TTC549 (cell line): ENCODE measurements at regions not wholly inside any gene's neighbourhood (a gene's known extent, or its start where the extent isn't known, plus 50 kb on each side); places are given as distances from the start of the nearest gene placed in this dataset.
"Not testable (repeated sequence)": the region's sequence is repeated elsewhere in the genome, so short reads cannot be mapped to it uniquely, and the experiment has no call there.

ENCODE experiments used
- FAIRE-seq: peaks from 2 replicates; lab custom pipeline; 2012; peaks lifted over from hg19 to GRCh38; lab: Jason Lieb, UNC

DNA sequence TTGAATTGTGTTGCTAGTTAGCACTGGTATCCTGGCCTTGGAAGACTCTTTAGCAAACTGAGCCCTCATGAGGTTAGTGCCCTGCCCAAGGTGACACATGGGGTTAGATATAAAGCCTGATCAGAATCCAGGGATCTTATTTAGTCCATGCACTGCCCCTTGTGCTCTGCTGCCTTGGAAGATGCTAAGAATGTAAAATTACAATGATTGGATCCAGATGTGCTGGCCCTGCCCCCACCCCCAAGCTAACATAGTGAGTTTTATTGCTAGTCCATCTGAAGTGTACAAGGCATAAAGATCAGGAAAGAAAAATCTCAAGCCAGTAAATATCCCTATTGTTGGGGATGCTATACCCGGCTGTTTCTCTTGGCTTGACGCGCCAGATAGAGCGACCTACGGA lies 248.1 kb upstream of the C2CD4B start:
- FAIRE-seq, result no peak

- no peak for FAIRE-seq
Observed at GRCh38 chr15:62413786-62414185, 248.7 kb upstream of the C2CD4B start.

DNA sequence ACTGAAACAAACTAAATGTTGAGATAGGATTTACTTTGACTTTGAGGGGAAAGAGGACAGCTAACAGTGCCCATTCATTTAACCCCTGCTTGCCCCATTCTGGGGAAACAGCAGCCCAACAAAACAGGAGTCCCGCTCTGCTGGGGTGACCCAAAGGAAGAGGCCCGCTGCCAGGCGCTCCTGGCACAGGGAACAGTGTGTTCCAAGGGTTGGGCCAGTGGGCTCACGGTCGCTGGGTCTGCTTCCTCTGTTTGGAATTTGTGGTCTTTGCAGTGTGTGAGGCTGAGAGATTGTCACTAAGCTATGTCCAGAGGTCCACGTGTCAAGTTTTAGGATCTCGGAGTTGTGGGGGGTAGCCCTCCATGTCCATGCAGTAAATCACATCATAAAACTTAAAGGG lies 250.4 kb upstream of the C2CD4B start:
- FAIRE-seq, result no peak

DNA sequence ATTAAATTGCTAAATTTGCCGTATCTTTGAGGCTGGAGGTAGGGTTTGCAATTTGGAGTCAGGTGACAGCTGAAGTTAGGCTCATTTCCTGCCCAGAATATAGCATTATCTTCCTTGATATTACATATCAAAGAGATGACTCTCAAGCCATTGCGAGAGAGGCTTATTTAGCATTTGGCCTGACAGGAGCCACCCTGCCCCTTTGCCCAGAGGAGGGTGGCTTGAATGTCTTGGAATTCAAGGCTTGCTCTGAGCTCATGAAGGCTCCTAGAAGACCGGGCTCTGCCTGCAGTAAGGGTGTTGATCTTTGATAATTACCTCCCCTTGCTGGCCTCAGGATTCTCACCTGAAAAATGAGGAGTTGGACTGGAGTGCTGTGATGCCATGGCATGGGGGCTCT lies 251.4 kb upstream of the C2CD4B start:
- FAIRE-seq, result no peak

DNA sequence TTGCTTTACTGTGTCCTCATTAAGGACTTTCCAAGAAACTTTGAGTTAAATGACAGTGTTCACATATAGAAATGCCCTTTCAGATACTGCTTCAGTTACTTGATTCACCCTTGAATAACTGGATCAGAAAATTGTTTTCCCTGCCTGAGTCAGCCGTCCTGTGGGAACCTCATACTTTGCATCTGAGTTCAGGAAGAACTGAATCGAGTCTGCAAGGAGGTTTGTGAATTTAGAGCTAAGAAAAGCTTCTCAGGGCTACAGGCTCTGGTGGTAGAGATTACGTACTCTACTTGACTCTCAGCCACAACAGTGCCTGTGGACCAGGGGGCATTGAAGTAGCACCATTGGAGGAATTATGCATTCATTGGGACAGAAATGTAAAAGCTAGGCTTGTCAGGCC lies 252.4 kb upstream of the C2CD4B start:
- no peak for FAIRE-seq

- FAIRE-seq, result not testable (repeated sequence)
Observed at GRCh38 chr15:62418496-62418895, 253.4 kb upstream of the C2CD4B start.

GRCh38 chr15:62419192-62419591 lies 254.1 kb upstream of the C2CD4B start:
- no peak for FAIRE-seq

- FAIRE-seq, result not testable (repeated sequence)
Observed at GRCh38 chr15:62420371-62420770, 255.3 kb upstream of the C2CD4B start.

DNA sequence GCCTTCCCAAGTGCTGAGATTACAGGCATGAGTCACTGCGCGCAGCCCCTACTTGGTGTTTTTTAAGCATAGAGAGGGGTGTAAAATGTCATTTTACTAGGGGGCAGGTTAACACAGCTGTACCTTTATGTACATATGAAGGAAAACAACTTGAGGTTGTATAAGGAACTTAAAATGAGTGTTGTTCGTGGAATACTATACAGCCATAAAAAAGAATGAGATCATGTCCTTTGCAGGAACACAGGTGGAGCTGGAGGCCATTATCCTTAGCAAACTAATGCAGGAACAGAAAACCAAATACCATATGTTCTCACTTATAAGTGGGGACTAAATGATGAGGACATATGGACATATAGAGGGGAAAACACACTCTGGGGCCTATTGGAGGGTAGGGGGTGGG lies 256.2 kb upstream of the C2CD4B start:
- no peak for FAIRE-seq

- FAIRE-seq, result no peak
Observed at GRCh38 chr15:62426387-62426956, 261.4 kb upstream of the C2CD4B start.

DNA sequence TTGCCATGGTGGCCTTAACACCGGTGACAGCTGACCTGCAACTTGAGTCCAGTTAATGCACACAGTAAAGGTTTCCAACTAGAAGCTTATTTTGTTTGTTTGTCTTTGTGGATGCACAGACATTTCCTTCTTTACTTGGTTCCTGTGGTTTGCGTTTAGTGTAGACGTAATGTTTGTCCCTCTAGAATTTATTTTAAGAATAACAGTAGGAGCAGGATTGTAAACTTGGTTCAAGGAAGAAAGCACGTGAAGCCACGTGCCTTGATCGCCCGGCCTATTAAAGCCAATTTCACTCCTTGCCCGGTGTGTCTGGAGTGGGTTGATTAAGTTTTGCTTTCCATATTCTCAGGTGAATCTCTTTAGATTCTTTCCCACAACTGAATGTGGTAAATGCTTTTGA lies 263.2 kb upstream of the C2CD4B start:
- FAIRE-seq, result no peak

GRCh38 chr15:62428851-62429598 lies 263.9 kb upstream of the C2CD4B start:
- FAIRE-seq, result no peak

DNA sequence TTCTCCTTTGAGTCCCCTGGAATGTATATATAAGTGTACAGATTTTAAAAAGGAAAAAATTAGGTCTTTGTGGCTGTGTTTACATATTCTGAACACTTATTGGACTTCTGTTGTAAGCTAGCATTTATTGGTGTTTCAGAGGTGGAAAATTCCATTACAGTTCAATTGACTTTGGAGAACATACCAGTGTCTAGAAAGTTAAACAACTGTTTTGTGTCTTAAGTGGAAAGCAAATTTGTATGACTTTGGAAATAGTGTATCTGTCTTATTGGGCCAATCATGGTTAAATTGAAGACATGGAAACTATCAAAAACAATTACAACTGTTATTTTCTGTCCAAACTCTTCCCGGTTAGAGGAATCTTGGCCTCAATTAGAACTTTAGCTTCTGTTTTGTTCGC lies 265.0 kb upstream of the C2CD4B start:
- no peak for FAIRE-seq

DNA sequence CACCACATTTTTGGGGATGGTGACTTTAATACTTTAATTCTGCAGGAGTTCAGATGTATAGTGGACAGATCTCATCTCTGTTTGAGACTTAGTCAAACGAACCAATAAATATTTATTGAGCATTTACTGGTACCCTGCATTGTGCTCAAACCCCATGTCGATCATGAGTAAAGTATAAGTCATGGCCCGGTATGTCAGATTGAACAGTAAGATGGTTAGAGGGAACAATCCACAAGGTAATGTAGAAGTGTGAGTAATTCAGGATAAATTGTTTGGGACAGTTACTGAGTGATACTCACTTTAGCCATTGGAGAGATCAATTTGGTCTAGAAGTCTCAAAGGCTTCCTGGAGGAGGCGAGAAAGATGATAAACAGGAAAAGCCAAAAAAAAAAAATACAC lies 265.5 kb upstream of the C2CD4B start:
- FAIRE-seq, result no peak

DNA sequence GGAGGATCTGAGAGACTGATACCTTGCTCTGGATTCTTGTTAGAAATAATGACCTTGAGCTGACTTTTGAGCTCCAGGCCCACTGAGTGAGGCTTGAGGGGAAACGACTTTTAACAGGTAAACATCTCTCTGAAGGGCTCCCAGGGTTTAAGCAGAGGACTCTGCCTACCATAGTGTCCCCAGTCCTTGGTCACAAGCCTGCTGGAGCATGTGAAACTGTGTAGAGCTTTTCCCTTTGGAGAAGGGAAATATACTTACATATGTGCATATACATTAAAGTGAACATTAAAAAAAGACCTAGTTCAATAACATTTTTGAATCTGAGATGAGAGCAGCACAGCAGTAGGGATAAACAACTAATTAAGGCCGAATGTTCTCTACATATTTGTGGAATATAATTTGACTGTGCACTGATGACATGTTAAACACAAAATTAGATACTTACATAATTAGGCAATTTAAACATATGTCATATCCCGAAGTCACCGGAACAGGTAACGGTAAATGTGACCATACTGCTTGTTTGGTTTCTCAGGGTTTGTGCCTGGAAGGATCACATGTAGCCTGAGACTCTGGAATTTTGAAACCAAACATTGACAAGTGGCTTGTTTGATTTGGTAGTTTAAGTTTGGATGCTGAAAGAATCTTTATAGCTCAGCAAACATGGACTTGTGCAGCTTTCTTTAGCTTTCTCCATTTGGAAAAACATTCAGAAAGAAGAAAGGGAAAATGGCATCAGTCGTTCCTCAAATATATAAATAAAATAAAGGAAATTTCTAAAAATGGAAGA lies 266.1 kb upstream of the C2CD4B start:
- no peak for FAIRE-seq

DNA sequence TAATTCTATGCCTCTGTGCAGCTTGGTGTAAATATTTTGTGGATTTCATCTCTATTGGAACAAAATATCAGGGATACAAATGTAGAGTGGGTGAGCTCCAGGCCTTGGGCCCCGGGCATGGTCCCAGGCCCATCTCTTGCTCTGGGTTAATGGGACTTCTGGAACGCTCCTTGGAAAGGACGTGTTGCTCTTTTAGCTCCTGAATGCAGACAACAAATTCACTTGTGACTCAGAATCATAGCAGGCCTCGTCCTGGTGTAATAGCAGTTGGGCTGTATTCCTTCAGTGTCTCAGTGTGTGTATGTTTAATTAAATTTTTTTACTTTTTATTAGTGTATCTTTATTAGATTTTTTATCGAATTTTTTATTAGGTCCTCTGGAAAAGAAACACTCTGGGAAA lies 266.7 kb upstream of the C2CD4B start:
- no peak for FAIRE-seq

GRCh38 chr15:62432702-62433398 lies 267.8 kb upstream of the C2CD4B start:
- FAIRE-seq, result no peak

- FAIRE-seq, result no peak
Observed at GRCh38 chr15:62436235-62436634, 271.1 kb upstream of the C2CD4B start.

DNA sequence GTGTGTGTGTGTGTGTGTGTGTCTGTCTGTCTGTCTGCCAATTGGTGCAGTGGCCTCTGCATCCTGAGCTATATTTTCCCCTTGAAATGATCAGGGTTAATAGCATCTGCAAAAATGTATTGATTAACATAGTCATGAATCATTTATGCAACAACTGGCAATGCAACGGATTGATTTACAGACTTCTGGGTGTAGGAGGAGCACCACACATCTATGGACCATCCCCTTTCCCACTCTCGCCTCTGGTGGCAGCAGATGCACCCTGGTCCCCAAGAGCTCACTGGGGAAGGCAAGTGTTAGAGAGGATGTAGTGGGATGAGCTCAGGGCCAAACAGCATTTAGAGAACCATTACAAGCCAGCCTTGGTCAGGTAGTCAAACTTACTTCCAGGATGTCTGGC lies 272.7 kb upstream of the C2CD4B start:
- no peak for FAIRE-seq

- FAIRE-seq, result no peak
Observed at GRCh38 chr15:62439543-62440016, 274.5 kb upstream of the C2CD4B start.

DNA sequence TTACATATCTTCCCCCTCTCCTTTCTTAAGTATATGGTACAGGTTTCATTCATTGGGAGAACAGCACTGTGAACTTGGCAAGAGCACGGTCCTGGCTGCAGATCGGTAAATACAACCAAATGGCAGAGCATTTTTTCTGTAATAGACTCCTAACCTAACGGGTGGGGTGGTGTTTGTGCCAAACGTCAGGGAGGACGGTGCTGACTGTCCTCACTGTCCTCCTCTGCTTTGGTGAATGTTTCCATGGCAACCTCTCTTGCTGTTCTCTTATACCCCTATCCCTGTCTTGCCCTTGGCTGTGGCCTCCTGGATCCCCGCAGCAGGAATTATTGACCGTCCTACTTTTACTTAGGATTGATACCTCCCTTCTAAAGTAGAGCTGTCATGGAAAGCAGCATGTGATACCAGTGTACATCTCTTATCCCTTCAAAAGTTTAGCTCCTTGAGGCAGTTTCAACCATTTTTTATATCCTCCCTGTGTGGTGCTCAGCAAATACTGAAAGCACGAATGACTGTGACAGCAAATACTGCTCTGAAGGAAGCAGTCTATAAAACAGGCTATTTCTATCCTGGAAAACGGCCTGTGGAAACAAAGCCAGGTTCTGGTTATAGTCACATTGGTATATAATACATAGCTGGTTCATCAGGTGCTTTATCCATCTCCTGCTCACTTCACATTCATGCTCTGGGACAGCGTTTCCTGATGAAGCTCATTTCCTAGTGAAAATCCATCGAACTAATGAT lies 275.4 kb upstream of the C2CD4B start:
- FAIRE-seq, result no peak
